ENCODE measurements at regions not wholly inside any gene's neighbourhood (a gene's known extent, or its start where the extent isn't known, plus 50 kb on each side); places are given as distances from the start of the nearest gene placed in this dataset.

- Histone ChIP-seq H3K27me3 (ENCODE audit: control insufficient read depth, insufficient read depth, low read length) (no peaks in the 10 kb centered on the region), H3K4me3 (ENCODE audit: low read depth, low read length) (no peak overlapping the region), H3K36me3 (ENCODE audit: control insufficient read depth, insufficient read depth, low read length) (peaks cover 4% of the 10 kb centered on the region)
- POLR2A ChIA-PET: no interaction called here
- TF ChIP-seq CTCF (IDR thresholded peaks at IDR 0.05; ENCODE audit: insufficient read depth, low read depth, low read length): no peak
- CTCF ChIA-PET: no interaction called here
- peak; percentile 44 for DNase-seq (ENCODE audit: low read depth)
Measured at GRCh38 chr6:30263734-30264133, 50.5 kb upstream of the TRIM26 start.

Measured in BJ (cell line).